ENCODE measurements at regions not wholly inside any gene's neighbourhood (a gene's known extent, or its start where the extent isn't known, plus 50 kb on each side); places are given as distances from the start of the nearest gene placed in this dataset.

GRCh38 chr10:50992972-50993766, 81.1 kb upstream of the PRKG1 start (continued):
- TF ChIP-seq CCAR2 (optimal IDR thresholded peaks at IDR 0.05; ENCODE audit: low read depth, low read length) (no peak), GABPB1 (CRISPR knock-in tag; IDR thresholded peaks at IDR 0.05) (no peak), MED8 (CRISPR knock-in tag; IDR thresholded peaks at IDR 0.05; ENCODE audit: insufficient replicate concordance) (no peak), CEBPB (IDR thresholded peaks at IDR 0.05; ENCODE audit: borderline replicate concordance, low read depth, low read length) (no peak), ZNF225 (CRISPR knock-in tag; IDR thresholded peaks at IDR 0.05) (no peak), ZNF713 (CRISPR knock-in tag; IDR thresholded peaks at IDR 0.05) (no peak), ZNF609 (CRISPR knock-in tag; IDR thresholded peaks at IDR 0.05; ENCODE audit: borderline replicate concordance) (no peak), ZNF746 (CRISPR knock-in tag; IDR thresholded peaks at IDR 0.05) (no peak), AGO2 (optimal IDR thresholded peaks at IDR 0.05; ENCODE audit: low read depth, low read length) (no peak), JUNB (CRISPR knock-in tag; IDR thresholded peaks at IDR 0.05; ENCODE audit: borderline replicate concordance) (no peak)
